ENCODE measurements at regions not wholly inside any gene's neighbourhood (a gene's known extent, or its start where the extent isn't known, plus 50 kb on each side); places are given as distances from the start of the nearest gene placed in this dataset.

- no peak for DNase-seq (ENCODE audit: low read depth)
These were observed 1135.7 kb upstream of the AGA start for GRCh38 chr4:178577933-178578332.

- no peak for DNase-seq (ENCODE audit: low read depth)
These were observed 1153.4 kb upstream of the AGA start for GRCh38 chr4:178595500-178596138.

GRCh38 chr4:178598672-178599071 is 1156.4 kb upstream of the AGA start:
- no peak for DNase-seq (ENCODE audit: low read depth)

GRCh38 chr4:178599521-178599920 is 1157.3 kb upstream of the AGA start:
- DNase-seq (ENCODE audit: low read depth), result no peak

- DNase-seq (ENCODE audit: low read depth), result no peak
These were observed 1160.6 kb upstream of the AGA start for GRCh38 chr4:178602833-178603232.

- no peak for DNase-seq (ENCODE audit: low read depth)
These were observed 1168.8 kb upstream of the AGA start for GRCh38 chr4:178611062-178611461.

- DNase-seq (ENCODE audit: low read depth), result no peak
These were observed 1170.5 kb upstream of the AGA start for GRCh38 chr4:178612733-178613132.

GRCh38 chr4:178632415-178632814 is 1190.2 kb upstream of the AGA start:
- peak; percentile 10 for DNase-seq (ENCODE audit: low read depth)

GRCh38 chr4:178633263-178633662 is 1191.0 kb upstream of the AGA start:
- DNase-seq (ENCODE audit: low read depth), result no peak

- no peak for DNase-seq (ENCODE audit: low read depth)
These were observed 1222.4 kb upstream of the AGA start for GRCh38 chr4:178664621-178665020.

GRCh38 chr4:178665916-178666315 is 1223.7 kb upstream of the AGA start:
- no peak for DNase-seq (ENCODE audit: low read depth)

- no peak for DNase-seq (ENCODE audit: low read depth)
These were observed 1229.5 kb upstream of the AGA start for GRCh38 chr4:178671766-178672165.

- DNase-seq (ENCODE audit: low read depth), result peak; percentile 2
These were observed 1230.3 kb upstream of the AGA start for GRCh38 chr4:178672512-178672911.

GRCh38 chr4:178681871-178682270 is 1239.6 kb upstream of the AGA start:
- DNase-seq (ENCODE audit: low read depth), result no peak

- DNase-seq (ENCODE audit: low read depth), result no peak
These were observed 1247.7 kb upstream of the AGA start for GRCh38 chr4:178689926-178690325.

- no peak for DNase-seq (ENCODE audit: low read depth)
These were observed 1251.6 kb upstream of the AGA start for GRCh38 chr4:178693816-178694215.

- no peak for DNase-seq (ENCODE audit: low read depth)
These were observed 1254.3 kb upstream of the AGA start for GRCh38 chr4:178696515-178696914.

GRCh38 chr4:178712486-178712885 is 1270.2 kb upstream of the AGA start:
- DNase-seq (ENCODE audit: low read depth), result no peak

GRCh38 chr4:178738026-178738425 is 1295.8 kb upstream of the AGA start:
- no peak for DNase-seq (ENCODE audit: low read depth)

GRCh38 chr4:178745203-178745602 is 1303.0 kb upstream of the AGA start:
- no peak for DNase-seq (ENCODE audit: low read depth)

GRCh38 chr4:178752954-178753525 is 1310.8 kb upstream of the AGA start:
- no peak for DNase-seq (ENCODE audit: low read depth)

- no peak for DNase-seq (ENCODE audit: low read depth)
These were observed 1336.3 kb upstream of the AGA start for GRCh38 chr4:178778496-178778895.

- DNase-seq (ENCODE audit: low read depth), result no peak
These were observed 1339.5 kb upstream of the AGA start for GRCh38 chr4:178781779-178782178.

- no peak for DNase-seq (ENCODE audit: low read depth)
These were observed 1342.3 kb upstream of the AGA start for GRCh38 chr4:178784491-178784890.

Data from HS-5 (cell line).